RWPE2 (cell line): ENCODE measurements at regions not wholly inside any gene's neighbourhood (a gene's known extent, or its start where the extent isn't known, plus 50 kb on each side); places are given as distances from the start of the nearest gene placed in this dataset.

ENCODE experiments used
- ATAC-seq: fragments of 200-7000 bp; cut with Tn5 transposase; 3 replicates; pipeline ENCODE4 v1.9.1; 2021; ENCODE audit warnings: low read depth
- DNase-seq: peaks from one replicate; pipeline ENCODE4 v3.0.0-alpha.2; 2020; ENCODE audit warnings: low spot score
- H3K27ac ChIP-seq: fragments of 450-650 bp; 2 replicates; pipeline ENCODE4 v1.5.1; 2017; ENCODE audit warnings: mild to moderate bottlenecking; ENCODE audit not compliant: poor library complexity, severe bottlenecking
- H3K27me3 ChIP-seq: fragments of 250-450 bp; sonication (Bioruptor Pico); 2 replicates; pipeline ENCODE4 v1.5.1; 2021; ENCODE audit warnings: mild to moderate bottlenecking, moderate library complexity; ENCODE audit not compliant: insufficient read depth, poor library complexity, severe bottlenecking
- H3K36me3 ChIP-seq: fragments of 250-450 bp; sonication (Bioruptor Pico); 2 replicates; pipeline ENCODE4 v1.5.1; 2020; ENCODE audit warnings: low read depth, mild to moderate bottlenecking, moderate library complexity
- H3K4me1 ChIP-seq: fragments of 250-450 bp; sonication (Bioruptor Pico); 2 replicates; pipeline ENCODE4 v1.5.1; 2021; ENCODE audit warnings: mild to moderate bottlenecking, moderate library complexity; ENCODE audit not compliant: insufficient read depth, poor library complexity, severe bottlenecking
- H3K4me3 ChIP-seq: fragments of 250-450 bp; sonication (Bioruptor Pico); 2 replicates; pipeline ENCODE4 v1.5.1; 2021; ENCODE audit warnings: mild to moderate bottlenecking, moderate library complexity; ENCODE audit not compliant: severe bottlenecking
- H3K9me3 ChIP-seq: fragments of 250-450 bp; sonication (Bioruptor Pico); 2 replicates; pipeline ENCODE4 v1.5.1; 2021; ENCODE audit warnings: mild to moderate bottlenecking, moderate library complexity; ENCODE audit not compliant: severe bottlenecking
- CTCF ChIP-seq: fragments of 450-650 bp; IDR thresholded peaks from one replicate; pipeline ENCODE4 v1.5.1; 2017; ENCODE audit warnings: mild to moderate bottlenecking, moderate library complexity; ENCODE audit not compliant: poor library complexity, severe bottlenecking

GRCh38 chr5:155270725-155271124 lies 257.2 kb downstream of the KIF4B start:
- no peak for TF ChIP-seq CTCF
- no peaks in the 10 kb centered on the region for H3K4me1 ChIP-seq
- H3K36me3 ChIP-seq = no peaks in the 10 kb centered on the region
- no peaks in the 10 kb centered on the region for H3K9me3 ChIP-seq
- peak; percentile 19; the same call in 1 of the 3 replicates for ATAC-seq
- H3K27me3 ChIP-seq = no peaks in the 10 kb centered on the region
- DNase-seq = no peak
- no peak overlapping the region for H3K4me3 ChIP-seq
- no peak overlapping the region for H3K27ac ChIP-seq

- no peak for DNase-seq
- TF ChIP-seq CTCF = no peak
- no peak overlapping the region for H3K27ac ChIP-seq
Measured at GRCh38 chr5:155274484-155274883, 260.9 kb downstream of the KIF4B start.

GRCh38 chr5:155275222-155275621 lies 261.7 kb downstream of the KIF4B start:
- H3K9me3 ChIP-seq = no peaks in the 10 kb centered on the region
- H3K36me3 ChIP-seq = no peaks in the 10 kb centered on the region
- no peaks in the 10 kb centered on the region for H3K4me1 ChIP-seq
- no peak for TF ChIP-seq CTCF
- DNase-seq (no peak), ATAC-seq (no peak)
- H3K27ac ChIP-seq = no peak overlapping the region
- H3K27me3 ChIP-seq = no peaks in the 10 kb centered on the region
- H3K4me3 ChIP-seq = no peak overlapping the region

More at GRCh38 chr5:155274484-155274883, 260.9 kb downstream of the KIF4B start:
- H3K9me3 ChIP-seq = no peaks in the 10 kb centered on the region
- H3K4me1 ChIP-seq = no peaks in the 10 kb centered on the region
- no peaks in the 10 kb centered on the region for H3K36me3 ChIP-seq
- no peak overlapping the region for H3K4me3 ChIP-seq
- no peaks in the 10 kb centered on the region for H3K27me3 ChIP-seq
- no peak for ATAC-seq

- Histone ChIP-seq H3K27me3 (no peaks in the 10 kb centered on the region), H3K4me3 (no peak overlapping the region), H3K9me3 (no peaks in the 10 kb centered on the region), H3K4me1 (no peaks in the 10 kb centered on the region), H3K36me3 (no peaks in the 10 kb centered on the region), H3K27ac (no peak overlapping the region)
- no peak for TF ChIP-seq CTCF
- DNase-seq (no peak), ATAC-seq (no peak)
Measured at GRCh38 chr5:155276231-155276630, 262.7 kb downstream of the KIF4B start.

GRCh38 chr5:155278532-155278931 lies 265.0 kb downstream of the KIF4B start:
- ATAC-seq (peak; percentile 20; the same call in 1 of the 3 replicates), DNase-seq (no peak)
- H3K4me3 ChIP-seq = no peak overlapping the region
- no peaks in the 10 kb centered on the region for H3K36me3 ChIP-seq
- no peak for TF ChIP-seq CTCF
- no peaks in the 10 kb centered on the region for H3K4me1 ChIP-seq
- H3K27me3 ChIP-seq = no peaks in the 10 kb centered on the region
- H3K27ac ChIP-seq = no peak overlapping the region
- no peaks in the 10 kb centered on the region for H3K9me3 ChIP-seq
